ENCODE measurements at regions not wholly inside any gene's neighbourhood (a gene's known extent, or its start where the extent isn't known, plus 50 kb on each side); places are given as distances from the start of the nearest gene placed in this dataset.

- intact Hi-C loops (cut with micrococcal nuclease) = no loop called here
- Mint-ChIP-seq H3K36me3 (ENCODE audit: low read depth) (no peaks in the 10 kb centered on the region), H3K27ac (no peak overlapping the region), H3K4me3 (no peak overlapping the region), H3K4me1 (ENCODE audit: low read depth) (no peaks in the 10 kb centered on the region), H3K9me3 (no peaks in the 10 kb centered on the region), H3K27me3 (no peaks in the 10 kb centered on the region)
These were observed 52.9 kb upstream of the IRX1 start for GRCh38 chr5:3542769-3543168.

GRCh38 chr5:3542158-3542557 is 53.5 kb upstream of the IRX1 start:
- intact Hi-C loops (cut with micrococcal nuclease) = no loop called here

GRCh38 chr5:3538886-3539285 is 56.7 kb upstream of the IRX1 start:
- H3K9me3 Mint-ChIP-seq = peaks cover 21% of the 10 kb centered on the region
- no peak overlapping the region for H3K27ac Mint-ChIP-seq
- no peak overlapping the region for H3K4me3 Mint-ChIP-seq
- H3K36me3 Mint-ChIP-seq (ENCODE audit: low read depth) = no peaks in the 10 kb centered on the region
- H3K27me3 Mint-ChIP-seq = no peaks in the 10 kb centered on the region
- H3K4me1 Mint-ChIP-seq (ENCODE audit: low read depth) = no peaks in the 10 kb centered on the region
- intact Hi-C loops (cut with micrococcal nuclease) = no loop called here

More at GRCh38 chr5:3542158-3542557, 53.5 kb upstream of the IRX1 start:
- no peak overlapping the region for H3K27ac Mint-ChIP-seq
- no peaks in the 10 kb centered on the region for H3K36me3 Mint-ChIP-seq (ENCODE audit: low read depth)
- peaks cover 2% of the 10 kb centered on the region for H3K9me3 Mint-ChIP-seq
- no peaks in the 10 kb centered on the region for H3K27me3 Mint-ChIP-seq
- H3K4me3 Mint-ChIP-seq = no peak overlapping the region
- no peaks in the 10 kb centered on the region for H3K4me1 Mint-ChIP-seq (ENCODE audit: low read depth)

GRCh38 chr5:3537942-3538341 is 57.7 kb upstream of the IRX1 start:
- H3K4me1 Mint-ChIP-seq (ENCODE audit: low read depth) = no peaks in the 10 kb centered on the region
- no peak overlapping the region for H3K27ac Mint-ChIP-seq
- intact Hi-C loops (cut with micrococcal nuclease) = no loop called here
- no peaks in the 10 kb centered on the region for H3K36me3 Mint-ChIP-seq (ENCODE audit: low read depth)
- H3K9me3 Mint-ChIP-seq = peaks cover 28% of the 10 kb centered on the region
- H3K27me3 Mint-ChIP-seq = no peaks in the 10 kb centered on the region
- H3K4me3 Mint-ChIP-seq = no peak overlapping the region

GRCh38 chr5:3535414-3536211 is 60.0 kb upstream of the IRX1 start:
- Mint-ChIP-seq H3K9me3 (peaks cover 28% of the 10 kb centered on the region), H3K4me3 (no peak overlapping the region), H3K4me1 (ENCODE audit: low read depth) (no peaks in the 10 kb centered on the region), H3K27me3 (no peaks in the 10 kb centered on the region), H3K27ac (no peak overlapping the region), H3K36me3 (ENCODE audit: low read depth) (no peaks in the 10 kb centered on the region)
- intact Hi-C loops (cut with micrococcal nuclease) = no loop called here

- Mint-ChIP-seq H3K27ac (no peak overlapping the region), H3K36me3 (ENCODE audit: low read depth) (no peaks in the 10 kb centered on the region), H3K4me3 (no peak overlapping the region), H3K9me3 (peaks cover 28% of the 10 kb centered on the region), H3K4me1 (ENCODE audit: low read depth) (no peaks in the 10 kb centered on the region), H3K27me3 (no peaks in the 10 kb centered on the region)
- intact Hi-C loops (cut with micrococcal nuclease) = no loop called here
These were observed 60.6 kb upstream of the IRX1 start for GRCh38 chr5:3534997-3535396.

GRCh38 chr5:3531320-3531986 is 64.2 kb upstream of the IRX1 start:
- no peak overlapping the region for H3K4me3 Mint-ChIP-seq
- intact Hi-C loops (cut with micrococcal nuclease) = no loop called here
- H3K4me1 Mint-ChIP-seq (ENCODE audit: low read depth) = no peaks in the 10 kb centered on the region
- no peaks in the 10 kb centered on the region for H3K36me3 Mint-ChIP-seq (ENCODE audit: low read depth)
- H3K27me3 Mint-ChIP-seq = no peaks in the 10 kb centered on the region
- H3K27ac Mint-ChIP-seq = no peak overlapping the region
- H3K9me3 Mint-ChIP-seq = peaks cover 19% of the 10 kb centered on the region

- Mint-ChIP-seq H3K4me3 (no peak overlapping the region), H3K36me3 (ENCODE audit: low read depth) (no peaks in the 10 kb centered on the region), H3K4me1 (ENCODE audit: low read depth) (no peaks in the 10 kb centered on the region), H3K27ac (no peak overlapping the region), H3K27me3 (no peaks in the 10 kb centered on the region), H3K9me3 (peaks cover 22% of the 10 kb centered on the region)
- intact Hi-C loops (cut with micrococcal nuclease) = no loop called here
These were observed 65.4 kb upstream of the IRX1 start for GRCh38 chr5:3530251-3530650.

GRCh38 chr5:3526551-3527185 is 69.0 kb upstream of the IRX1 start:
- Mint-ChIP-seq H3K27ac (no peak overlapping the region), H3K36me3 (ENCODE audit: low read depth) (no peaks in the 10 kb centered on the region), H3K27me3 (no peaks in the 10 kb centered on the region), H3K9me3 (peaks cover 30% of the 10 kb centered on the region), H3K4me1 (ENCODE audit: low read depth) (no peaks in the 10 kb centered on the region), H3K4me3 (no peak overlapping the region)
- intact Hi-C loops (cut with micrococcal nuclease) = no loop called here

- no peaks in the 10 kb centered on the region for H3K36me3 Mint-ChIP-seq (ENCODE audit: low read depth)
- peaks cover 30% of the 10 kb centered on the region for H3K9me3 Mint-ChIP-seq
- H3K4me1 Mint-ChIP-seq (ENCODE audit: low read depth) = no peaks in the 10 kb centered on the region
- H3K27ac Mint-ChIP-seq = no peak overlapping the region
- H3K27me3 Mint-ChIP-seq = no peaks in the 10 kb centered on the region
- no peak overlapping the region for H3K4me3 Mint-ChIP-seq
- intact Hi-C loops (cut with micrococcal nuclease) = no loop called here
These were observed 73.1 kb upstream of the IRX1 start for GRCh38 chr5:3522491-3522890.

- no peak overlapping the region for H3K27ac Mint-ChIP-seq
- H3K27me3 Mint-ChIP-seq = no peaks in the 10 kb centered on the region
- H3K4me1 Mint-ChIP-seq (ENCODE audit: low read depth) = no peaks in the 10 kb centered on the region
- no peak overlapping the region for H3K4me3 Mint-ChIP-seq
- intact Hi-C loops (cut with micrococcal nuclease) = no loop called here
- H3K9me3 Mint-ChIP-seq = peaks cover 6% of the 10 kb centered on the region
- H3K36me3 Mint-ChIP-seq (ENCODE audit: low read depth) = no peaks in the 10 kb centered on the region
These were observed 77.1 kb upstream of the IRX1 start for GRCh38 chr5:3518576-3518975.

GRCh38 chr5:3518051-3518450 is 77.6 kb upstream of the IRX1 start:
- H3K4me1 Mint-ChIP-seq (ENCODE audit: low read depth) = no peaks in the 10 kb centered on the region

GRCh38 chr5:3517348-3517747 is 78.3 kb upstream of the IRX1 start:
- H3K36me3 Mint-ChIP-seq (ENCODE audit: low read depth) = no peaks in the 10 kb centered on the region
- intact Hi-C loops (cut with micrococcal nuclease) = no loop called here
- no peaks in the 10 kb centered on the region for H3K27me3 Mint-ChIP-seq
- H3K4me3 Mint-ChIP-seq = no peak overlapping the region
- no peaks in the 10 kb centered on the region for H3K9me3 Mint-ChIP-seq
- H3K27ac Mint-ChIP-seq = no peak overlapping the region
- no peaks in the 10 kb centered on the region for H3K4me1 Mint-ChIP-seq (ENCODE audit: low read depth)

More at GRCh38 chr5:3518051-3518450, 77.6 kb upstream of the IRX1 start:
- intact Hi-C loops (cut with micrococcal nuclease) = no loop called here
- H3K9me3 Mint-ChIP-seq = peaks cover under 1% of the 10 kb centered on the region
- H3K27me3 Mint-ChIP-seq = no peaks in the 10 kb centered on the region
- H3K4me3 Mint-ChIP-seq = no peak overlapping the region
- H3K27ac Mint-ChIP-seq = no peak overlapping the region
- no peaks in the 10 kb centered on the region for H3K36me3 Mint-ChIP-seq (ENCODE audit: low read depth)

GRCh38 chr5:3512361-3513095 is 83.1 kb upstream of the IRX1 start:
- no peaks in the 10 kb centered on the region for H3K36me3 Mint-ChIP-seq (ENCODE audit: low read depth)
- H3K27ac Mint-ChIP-seq = no peak overlapping the region
- H3K4me1 Mint-ChIP-seq (ENCODE audit: low read depth) = no peaks in the 10 kb centered on the region
- H3K9me3 Mint-ChIP-seq = peaks cover 31% of the 10 kb centered on the region
- H3K4me3 Mint-ChIP-seq = no peak overlapping the region
- no peaks in the 10 kb centered on the region for H3K27me3 Mint-ChIP-seq
- intact Hi-C loops (cut with micrococcal nuclease) = no loop called here
